ENCODE measurements at regions not wholly inside any gene's neighbourhood (a gene's known extent, or its start where the extent isn't known, plus 50 kb on each side); places are given as distances from the start of the nearest gene placed in this dataset.

DNA sequence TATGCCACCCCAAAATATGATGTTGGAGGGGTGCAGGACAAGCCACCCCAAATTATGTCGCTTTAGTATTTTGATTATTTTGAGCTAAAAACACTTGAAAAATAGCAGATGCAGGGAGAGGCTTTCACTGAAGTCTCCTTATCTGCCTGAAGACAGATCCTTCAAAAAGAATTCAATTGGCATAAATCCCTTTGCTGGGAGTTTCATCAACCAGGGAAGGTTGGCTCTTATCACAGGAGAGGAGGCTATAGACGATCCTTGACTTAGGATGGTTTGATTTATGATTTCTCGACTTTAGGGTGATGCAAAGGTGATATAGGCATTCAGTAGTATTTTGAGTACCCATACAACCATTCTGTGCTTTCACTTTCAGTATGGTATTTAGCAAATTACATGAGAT, 97.8 kb upstream of the CAMK1G start:
- no peak overlapping the region for H3K4me3 ChIP-seq
- H3K9me3 ChIP-seq = no peaks in the 10 kb centered on the region
- H3K27me3 ChIP-seq = no peaks in the 10 kb centered on the region
- intact Hi-C loops (cut with DNase I) = no loop called here
- no peak overlapping the region for H3K27ac ChIP-seq
- no peaks in the 10 kb centered on the region for H3K36me3 ChIP-seq
- no peaks in the 10 kb centered on the region for H3K4me1 ChIP-seq
- no peak for DNase-seq (ENCODE audit: extremely low spot score in 2 of 2)
- TF ChIP-seq POLR2AphosphoS5 (IDR thresholded peaks at IDR 0.05; ENCODE audit: insufficient read depth in 1 of 2, low read depth in 1 of 2) = no peak
- TF ChIP-seq POLR2A (IDR thresholded peaks at IDR 0.05) = no peak
- TF ChIP-seq, protein P1, sequence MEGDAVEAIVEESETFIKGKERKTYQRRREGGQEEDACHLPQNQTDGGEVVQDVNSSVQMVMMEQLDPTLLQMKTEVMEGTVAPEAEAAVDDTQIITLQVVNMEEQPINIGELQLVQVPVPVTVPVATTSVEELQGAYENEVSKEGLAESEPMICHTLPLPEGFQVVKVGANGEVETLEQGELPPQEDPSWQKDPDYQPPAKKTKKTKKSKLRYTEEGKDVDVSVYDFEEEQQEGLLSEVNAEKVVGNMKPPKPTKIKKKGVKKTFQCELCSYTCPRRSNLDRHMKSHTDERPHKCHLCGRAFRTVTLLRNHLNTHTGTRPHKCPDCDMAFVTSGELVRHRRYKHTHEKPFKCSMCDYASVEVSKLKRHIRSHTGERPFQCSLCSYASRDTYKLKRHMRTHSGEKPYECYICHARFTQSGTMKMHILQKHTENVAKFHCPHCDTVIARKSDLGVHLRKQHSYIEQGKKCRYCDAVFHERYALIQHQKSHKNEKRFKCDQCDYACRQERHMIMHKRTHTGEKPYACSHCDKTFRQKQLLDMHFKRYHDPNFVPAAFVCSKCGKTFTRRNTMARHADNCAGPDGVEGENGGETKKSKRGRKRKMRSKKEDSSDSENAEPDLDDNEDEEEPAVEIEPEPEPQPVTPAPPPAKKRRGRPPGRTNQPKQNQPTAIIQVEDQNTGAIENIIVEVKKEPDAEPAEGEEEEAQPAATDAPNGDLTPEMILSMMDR (IDR thresholded peaks at IDR 0.05) = no peak

DNA sequence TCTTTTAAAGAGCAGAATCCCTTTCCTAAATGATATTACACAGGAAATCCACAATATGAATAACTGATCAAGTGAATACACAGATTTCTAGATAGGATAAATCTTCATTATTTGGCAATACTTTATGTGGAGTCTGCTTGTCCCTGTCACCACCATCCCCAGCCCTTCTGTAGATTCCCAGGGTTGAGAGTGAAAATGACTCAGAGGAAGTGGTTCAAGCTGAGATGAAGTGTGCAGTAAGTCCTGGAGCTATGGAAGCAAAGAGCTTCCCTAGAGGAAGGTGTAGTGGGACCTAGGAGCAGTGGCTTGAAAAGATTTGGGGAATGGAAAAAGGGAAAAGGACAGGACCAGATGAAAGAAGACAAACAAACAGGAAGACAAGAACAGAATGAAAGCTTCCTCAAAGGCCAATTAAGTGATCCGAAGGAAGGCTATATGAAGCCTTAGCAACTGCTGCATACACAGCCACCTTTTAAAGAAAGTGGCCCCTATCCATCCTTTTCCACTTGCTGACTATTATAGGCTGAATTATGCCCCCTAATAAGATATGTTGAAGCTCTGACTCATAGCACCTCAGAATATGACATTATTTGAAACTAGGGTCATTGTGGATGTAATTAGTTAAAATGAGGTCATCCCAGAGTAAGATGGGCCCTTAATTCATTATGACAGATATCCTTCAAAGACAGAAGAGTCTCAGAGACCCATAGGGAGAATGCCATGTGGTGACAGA, 96.5 kb upstream of the CAMK1G start:
- H3K4me3 ChIP-seq = no peak overlapping the region
- TF ChIP-seq POLR2AphosphoS5 (IDR thresholded peaks at IDR 0.05; ENCODE audit: insufficient read depth in 1 of 2, low read depth in 1 of 2) (no peak), POLR2A (IDR thresholded peaks at IDR 0.05) (no peak)
- TF ChIP-seq, protein P1 (IDR thresholded peaks at IDR 0.05) = no peak
- DNase-seq (ENCODE audit: extremely low spot score in 2 of 2) = no peak
- no peaks in the 10 kb centered on the region for H3K9me3 ChIP-seq
- H3K36me3 ChIP-seq = no peaks in the 10 kb centered on the region
- intact Hi-C loops (cut with DNase I) = no loop called here
- no peak overlapping the region for H3K27ac ChIP-seq
- no peaks in the 10 kb centered on the region for H3K4me1 ChIP-seq
- H3K27me3 ChIP-seq = no peaks in the 10 kb centered on the region

DNA sequence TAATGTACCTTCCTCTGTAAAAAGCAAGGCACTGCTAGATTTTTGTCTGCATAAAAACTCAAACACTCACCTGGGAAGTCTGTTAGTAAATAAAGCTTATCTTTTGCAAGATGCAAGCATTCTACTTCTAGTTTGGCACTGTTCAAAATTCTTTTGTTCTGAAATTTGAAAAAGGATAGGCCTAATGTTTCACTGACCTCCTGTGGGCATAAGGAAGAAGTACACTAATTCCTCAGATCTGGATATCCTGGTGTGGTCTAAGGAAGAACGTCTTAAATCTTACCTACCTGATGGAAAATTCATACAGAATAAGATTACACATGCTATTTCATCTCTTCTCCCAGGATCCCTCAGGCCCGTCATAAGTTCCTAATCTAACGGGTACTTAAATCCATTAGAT, 93.5 kb upstream of the CAMK1G start:
- intact Hi-C loops (cut with DNase I) = no loop called here
- Histone ChIP-seq H3K4me3 (no peak overlapping the region), H3K27ac (no peak overlapping the region), H3K4me1 (no peaks in the 10 kb centered on the region), H3K9me3 (no peaks in the 10 kb centered on the region), H3K36me3 (no peaks in the 10 kb centered on the region), H3K27me3 (no peaks in the 10 kb centered on the region)
- TF ChIP-seq POLR2AphosphoS5 (IDR thresholded peaks at IDR 0.05; ENCODE audit: insufficient read depth in 1 of 2, low read depth in 1 of 2) (no peak), POLR2A (IDR thresholded peaks at IDR 0.05) (no peak)
- TF ChIP-seq, protein P1 (IDR thresholded peaks at IDR 0.05) = no peak
- DNase-seq (ENCODE audit: extremely low spot score in 2 of 2) = no peak

DNA sequence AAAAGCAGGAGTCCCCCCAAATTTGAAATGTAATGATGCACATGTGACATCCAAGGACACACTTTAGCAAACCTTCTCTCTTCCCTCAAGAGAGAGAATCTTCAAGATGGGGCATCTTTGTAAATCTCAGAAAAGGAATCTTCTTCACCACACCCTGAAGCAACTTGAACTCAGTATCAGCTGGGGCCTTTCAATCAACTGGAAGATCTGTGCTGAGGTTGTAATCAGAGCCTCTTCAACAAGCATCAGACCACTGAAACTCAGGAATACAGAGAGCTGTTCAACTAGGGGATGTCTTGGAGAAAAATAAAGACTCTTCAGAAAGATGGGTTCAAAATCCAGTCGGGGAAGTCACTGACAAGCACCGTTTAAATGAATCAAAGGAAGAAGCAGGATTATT, 92.5 kb upstream of the CAMK1G start:
- H3K4me1 ChIP-seq = no peaks in the 10 kb centered on the region
- no peak for DNase-seq (ENCODE audit: extremely low spot score in 2 of 2)
- TF ChIP-seq POLR2A (IDR thresholded peaks at IDR 0.05) = no peak
- TF ChIP-seq POLR2AphosphoS5 (IDR thresholded peaks at IDR 0.05; ENCODE audit: insufficient read depth in 1 of 2, low read depth in 1 of 2) = no peak
- TF ChIP-seq, protein P1 (IDR thresholded peaks at IDR 0.05) = no peak
- H3K27me3 ChIP-seq = no peaks in the 10 kb centered on the region
- no peak overlapping the region for H3K27ac ChIP-seq
- intact Hi-C loops (cut with DNase I) = no loop called here
- H3K36me3 ChIP-seq = no peaks in the 10 kb centered on the region
- H3K4me3 ChIP-seq = no peak overlapping the region
- H3K9me3 ChIP-seq = no peaks in the 10 kb centered on the region

DNA sequence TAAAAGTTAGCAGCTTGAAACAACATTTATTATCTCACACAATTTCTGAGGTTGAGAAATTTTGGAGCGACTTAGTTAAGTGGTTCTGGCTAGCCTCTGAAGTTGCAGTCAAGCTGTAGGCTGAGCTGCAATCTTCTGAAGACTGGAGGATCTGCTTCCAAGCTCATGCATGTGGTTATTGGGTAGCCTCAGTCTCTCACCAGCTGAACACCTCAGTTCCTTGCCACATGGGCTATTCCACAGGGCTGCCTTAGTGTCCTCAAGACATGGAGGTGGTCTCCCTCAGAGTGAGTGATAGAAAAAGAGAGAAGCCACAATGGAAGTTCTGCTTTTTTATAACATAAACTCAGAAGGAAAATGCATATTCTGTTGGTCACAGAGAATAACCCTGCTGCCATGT, 92.0 kb upstream of the CAMK1G start:
- intact Hi-C loops (cut with DNase I) = no loop called here
- H3K4me3 ChIP-seq = no peak overlapping the region
- H3K9me3 ChIP-seq = no peaks in the 10 kb centered on the region
- no peak overlapping the region for H3K27ac ChIP-seq
- H3K36me3 ChIP-seq = no peaks in the 10 kb centered on the region
- no peak for DNase-seq (ENCODE audit: extremely low spot score in 2 of 2)
- H3K27me3 ChIP-seq = no peaks in the 10 kb centered on the region
- TF ChIP-seq, protein P1 (IDR thresholded peaks at IDR 0.05) = no peak
- TF ChIP-seq POLR2AphosphoS5 (IDR thresholded peaks at IDR 0.05; ENCODE audit: insufficient read depth in 1 of 2, low read depth in 1 of 2) (no peak), POLR2A (IDR thresholded peaks at IDR 0.05) (no peak)
- no peaks in the 10 kb centered on the region for H3K4me1 ChIP-seq
